ENCODE measurements at regions not wholly inside any gene's neighbourhood (a gene's known extent, or its start where the extent isn't known, plus 50 kb on each side); places are given as distances from the start of the nearest gene placed in this dataset.

GRCh38 chr4:120466429-120466828 lies 399.8 kb upstream of the MAD2L1 start:
- H3K27ac ChIP-seq = no peak overlapping the region
- TF ChIP-seq CTCF (conservative IDR thresholded peaks at IDR 0.05) (no peak), ZFX (IDR thresholded peaks at IDR 0.05) (no peak)

- no peak overlapping the region for H3K27ac ChIP-seq
- TF ChIP-seq CTCF (conservative IDR thresholded peaks at IDR 0.05) (no peak), ZFX (IDR thresholded peaks at IDR 0.05) (no peak)
Observed at GRCh38 chr4:120454788-120455187, 388.1 kb upstream of the MAD2L1 start.

- no peak overlapping the region for H3K27ac ChIP-seq
- no peak for TF ChIP-seq CTCF (conservative IDR thresholded peaks at IDR 0.05)
- TF ChIP-seq ZFX (IDR thresholded peaks at IDR 0.05) = no peak
Observed at GRCh38 chr4:120452536-120452935, 385.9 kb upstream of the MAD2L1 start.

- TF ChIP-seq CTCF (conservative IDR thresholded peaks at IDR 0.05) (no peak), ZFX (IDR thresholded peaks at IDR 0.05) (no peak)
- no peak overlapping the region for H3K27ac ChIP-seq
Observed at GRCh38 chr4:120452001-120452400, 385.4 kb upstream of the MAD2L1 start.

GRCh38 chr4:120447774-120448173 lies 381.1 kb upstream of the MAD2L1 start:
- no peak for TF ChIP-seq CTCF (conservative IDR thresholded peaks at IDR 0.05)
- TF ChIP-seq ZFX (IDR thresholded peaks at IDR 0.05) = no peak
- no peak overlapping the region for H3K27ac ChIP-seq

GRCh38 chr4:120446051-120446567 lies 379.5 kb upstream of the MAD2L1 start:
- TF ChIP-seq ZFX (IDR thresholded peaks at IDR 0.05) = no peak
- TF ChIP-seq CTCF (conservative IDR thresholded peaks at IDR 0.05) = no peak
- H3K27ac ChIP-seq = no peak overlapping the region

- no peak overlapping the region for H3K27ac ChIP-seq
- no peak for TF ChIP-seq CTCF (conservative IDR thresholded peaks at IDR 0.05)
- no peak for TF ChIP-seq ZFX (IDR thresholded peaks at IDR 0.05)
Observed at GRCh38 chr4:120445186-120445585, 378.5 kb upstream of the MAD2L1 start.
